Dedifferentiated amniotic fluid mesenchymal stem cell (primary cell): ENCODE measurements at regions not wholly inside any gene's neighbourhood (a gene's known extent, or its start where the extent isn't known, plus 50 kb on each side); places are given as distances from the start of the nearest gene placed in this dataset.
"Not testable (repeated sequence)": the region's sequence is repeated elsewhere in the genome, so short reads cannot be mapped to it uniquely, and the experiment has no call there.

ENCODE experiments used
- DNase-seq: peaks from one replicate; pipeline ENCODE4 v3.0.0-alpha.2; 2016; ENCODE audit errors: extremely low spot score

DNA sequence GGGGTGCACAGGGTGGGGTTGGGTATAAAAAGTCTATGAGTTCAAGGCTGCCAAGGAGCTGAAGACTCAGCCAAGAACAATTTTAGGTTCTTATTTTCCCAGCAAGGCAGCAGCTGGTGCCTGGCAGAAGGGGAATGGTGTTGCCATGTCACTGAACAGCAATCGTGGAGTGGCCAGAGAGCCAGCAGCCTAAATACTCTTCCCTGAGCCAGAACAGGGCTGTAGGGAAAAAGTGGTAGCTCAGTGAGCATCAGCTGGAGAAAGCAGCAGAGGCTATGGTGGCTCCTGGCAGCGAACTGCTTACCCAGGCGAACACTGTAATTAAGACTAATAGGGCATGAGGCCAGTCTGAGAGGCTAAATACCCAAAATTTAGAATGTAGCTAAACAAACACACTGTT, 334.9 kb downstream of the RMST start:
- DNase-seq, result no peak

DNA sequence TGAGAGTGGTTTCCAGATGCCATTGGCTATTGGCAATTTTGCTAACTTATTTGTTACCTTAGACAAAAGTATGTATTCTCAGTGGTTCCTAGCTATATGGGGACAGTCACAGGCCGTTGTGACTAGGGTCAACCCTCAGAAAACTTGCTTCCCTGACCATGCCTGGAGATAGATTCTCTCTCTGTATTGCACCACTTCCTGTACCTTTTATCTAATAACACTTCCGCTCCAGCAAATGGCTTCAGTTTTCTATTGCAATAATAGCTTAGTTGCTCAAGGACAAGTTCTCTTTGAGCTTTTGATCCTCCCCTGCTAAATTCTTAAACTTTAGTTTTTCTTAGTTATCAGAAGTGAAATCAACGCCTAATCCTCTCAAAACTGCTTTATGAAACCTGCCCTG, 338.0 kb downstream of the RMST start:
- DNase-seq, result no peak

DNA sequence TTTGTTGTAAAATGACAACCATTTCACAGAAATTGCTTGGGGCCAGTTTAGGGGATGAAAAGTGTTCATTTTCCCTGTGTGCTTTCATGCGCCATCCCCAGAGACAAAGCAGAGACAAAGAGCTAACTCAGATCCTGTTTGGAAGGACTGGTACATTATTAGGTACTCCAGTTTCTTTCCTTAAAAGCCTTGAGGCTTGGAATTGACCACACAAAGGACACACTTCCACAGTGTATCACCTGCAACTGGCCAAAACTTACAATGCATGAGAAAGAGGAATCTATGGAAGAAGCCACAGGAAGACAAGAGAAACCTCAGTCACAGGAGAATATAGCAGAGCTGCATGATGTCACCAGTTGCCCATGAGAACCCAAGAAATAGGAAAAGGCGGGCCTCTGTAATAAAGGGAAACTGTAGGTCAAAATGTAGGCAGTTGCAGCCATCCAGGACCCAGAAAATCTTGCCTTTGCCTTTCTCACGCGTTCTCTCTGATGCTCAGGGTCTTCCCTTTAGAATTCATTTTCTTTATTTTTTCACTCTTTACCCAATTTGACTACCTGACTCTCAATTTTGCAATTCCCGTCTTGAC, 339.0 kb downstream of the RMST start:
- DNase-seq, result no peak

DNA sequence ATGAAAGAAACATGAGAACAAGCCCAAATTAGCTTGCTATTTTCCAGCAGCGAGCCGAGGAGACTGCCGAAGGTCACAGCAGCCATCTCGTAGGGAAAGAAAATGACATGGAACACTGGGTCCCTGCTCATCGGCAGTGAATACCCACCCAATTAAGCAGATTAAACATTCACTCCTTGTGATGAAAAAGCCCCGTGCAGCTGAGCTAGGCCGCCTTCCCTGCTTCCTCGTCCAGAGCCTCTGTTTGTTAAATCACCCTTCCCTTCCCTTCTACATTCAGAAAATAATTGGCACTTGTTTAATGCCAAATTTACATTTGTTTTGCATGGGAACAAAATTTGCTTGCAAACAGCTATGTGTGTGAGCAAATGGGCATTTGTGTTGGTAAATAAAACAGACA, 342.5 kb downstream of the RMST start:
- no peak for DNase-seq

DNA sequence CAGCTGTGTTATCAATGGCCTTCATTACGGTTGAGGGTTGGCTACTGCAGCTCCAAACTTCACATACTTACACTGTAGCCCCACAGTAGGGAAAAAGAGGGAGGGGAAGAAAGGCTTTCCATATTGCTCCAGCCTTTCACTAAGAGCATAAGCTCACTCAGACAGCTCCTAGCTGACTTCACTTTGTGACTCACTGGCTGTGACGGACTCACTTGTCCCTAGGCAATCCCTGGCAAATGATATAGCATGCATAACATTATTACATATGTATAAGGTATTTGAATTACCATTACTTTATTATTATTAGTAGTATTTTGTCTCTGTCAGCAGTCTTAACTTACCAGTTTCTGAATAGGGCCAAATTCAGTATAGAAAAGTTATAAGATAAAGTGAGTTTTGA, 350.7 kb downstream of the RMST start:
- no peak for DNase-seq

DNA sequence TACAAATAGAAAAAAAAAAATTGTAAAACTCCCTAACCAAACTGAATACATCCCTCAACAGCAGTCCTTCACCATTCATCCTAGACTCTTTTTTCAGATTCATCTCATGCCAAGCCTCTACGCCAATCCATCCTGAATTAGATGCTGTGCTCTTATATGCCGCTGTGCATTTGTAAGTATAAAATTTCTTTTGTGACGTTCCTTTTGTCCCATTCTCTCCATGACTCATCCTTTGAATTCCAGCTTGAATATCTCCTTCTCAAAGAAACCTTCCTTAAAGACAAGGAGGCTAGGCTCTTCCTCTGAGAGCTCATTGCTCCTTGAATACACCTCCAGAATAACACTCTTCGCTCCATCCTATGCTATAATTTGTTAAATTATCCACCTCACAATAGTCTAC, 359.2 kb downstream of the RMST start:
- no peak for DNase-seq

DNA sequence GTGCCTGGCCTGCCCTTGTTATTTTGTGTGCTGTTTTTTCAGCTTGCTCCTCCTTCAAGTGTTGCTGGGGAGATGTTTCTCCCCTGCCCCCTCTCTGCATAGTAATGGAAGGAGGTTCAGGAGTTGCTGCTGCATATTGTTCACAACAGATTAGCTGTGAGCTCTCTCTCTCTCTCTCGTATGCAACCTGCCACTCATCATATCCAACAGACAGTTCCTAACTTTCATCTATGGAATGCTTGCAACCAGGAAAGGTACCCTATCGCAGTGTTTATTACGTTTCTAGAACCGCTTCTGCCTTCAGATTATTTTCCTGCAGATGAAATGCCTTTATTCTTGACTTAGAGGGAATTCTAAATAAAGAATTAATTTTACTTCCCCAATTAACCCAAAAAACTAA, 372.9 kb downstream of the RMST start:
- DNase-seq, result no peak

DNA sequence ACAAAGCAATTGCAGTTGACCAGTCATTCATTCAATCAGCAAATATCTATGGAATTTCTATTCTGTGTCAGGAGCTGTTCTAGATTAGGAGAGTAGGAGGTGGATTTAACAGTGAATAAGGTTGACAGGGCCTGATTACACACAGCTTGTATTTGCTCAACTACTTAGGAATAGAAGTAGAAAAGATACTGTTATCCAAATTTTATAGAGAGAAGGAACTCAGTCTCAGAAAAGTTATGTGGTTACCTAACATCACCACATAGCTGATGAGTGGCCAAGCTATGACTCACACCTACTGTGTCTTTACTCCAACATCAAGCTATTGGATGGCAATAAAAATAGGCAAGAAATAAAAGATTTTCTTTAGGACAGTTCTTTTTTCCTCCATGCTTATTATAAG, 374.8 kb downstream of the RMST start:
- no peak for DNase-seq

DNA sequence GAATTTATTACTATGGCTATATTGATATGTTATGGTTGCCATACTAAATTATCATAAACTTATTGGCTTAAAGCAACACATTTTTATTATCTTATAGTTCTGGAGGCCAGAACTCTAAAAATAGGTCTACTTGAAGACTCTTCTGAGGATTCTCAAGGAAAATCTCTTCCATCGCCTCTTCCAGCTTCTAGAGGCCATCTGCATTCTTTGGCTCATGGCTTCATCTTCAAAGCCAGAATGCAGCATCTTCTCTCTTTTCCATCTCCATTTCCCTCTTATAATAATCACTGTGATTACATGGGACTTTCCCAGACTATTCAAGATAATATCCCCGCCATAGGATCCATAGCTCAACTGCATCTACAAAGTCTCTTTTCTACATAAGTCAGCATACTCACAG, 385.4 kb downstream of the RMST start:
- DNase-seq, result no peak

DNA sequence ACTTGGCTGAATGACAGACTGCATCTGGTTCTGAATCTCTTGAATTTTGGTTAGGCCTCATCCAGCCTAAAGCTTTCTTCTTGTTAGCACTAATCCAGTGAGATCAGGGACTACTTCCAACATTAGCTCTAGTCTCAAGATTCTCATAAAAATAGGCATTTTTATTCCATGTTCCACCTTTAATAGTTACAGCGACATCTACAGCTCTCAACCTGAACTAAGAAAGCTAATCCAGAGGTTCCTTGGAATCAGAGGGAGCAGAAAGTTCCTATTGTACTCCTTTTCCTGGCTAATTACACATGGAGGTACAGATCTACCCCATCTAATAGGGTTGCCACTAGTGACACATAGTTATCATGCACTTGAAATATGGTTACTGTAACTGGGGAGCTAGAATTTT, 391.9 kb downstream of the RMST start:
- DNase-seq, result no peak

DNA sequence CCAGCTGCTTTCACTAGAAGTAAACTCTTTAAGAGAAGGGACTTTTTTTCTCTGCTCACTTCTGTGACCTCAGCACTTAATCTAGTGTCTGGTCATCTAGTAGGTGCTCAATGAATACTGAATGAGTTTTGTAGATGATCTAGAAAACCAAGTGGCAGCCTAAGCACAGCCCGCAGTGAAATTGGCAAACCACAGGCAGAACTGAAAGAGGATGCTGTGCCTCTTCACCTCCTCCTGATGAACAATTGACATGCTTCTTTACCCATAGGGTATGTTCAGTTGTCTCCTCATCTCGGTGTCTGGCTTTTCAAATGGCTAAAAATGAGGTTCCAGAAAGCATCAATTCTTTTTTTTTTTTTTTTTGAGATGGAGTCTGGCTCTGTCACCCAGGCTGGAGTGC, 399.5 kb downstream of the RMST start:
- no peak for DNase-seq

DNA sequence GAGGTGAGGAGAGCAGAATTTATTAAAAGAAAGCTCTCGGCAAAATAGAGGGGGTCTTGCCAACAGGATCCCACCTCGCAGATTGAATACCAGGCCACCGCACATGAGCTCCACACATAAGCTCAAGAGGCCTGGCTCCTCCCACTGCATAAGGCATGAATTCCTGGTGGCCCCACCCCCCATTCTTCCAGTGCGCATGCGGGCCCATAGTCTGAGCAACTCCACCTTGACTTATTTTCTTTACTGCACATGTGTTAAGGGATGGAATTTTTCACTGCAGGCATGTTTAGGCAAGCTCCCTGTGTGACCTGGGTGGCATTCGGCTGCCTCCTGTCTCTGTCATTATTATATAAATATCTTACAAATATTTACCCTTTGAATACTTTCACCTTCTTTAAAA, 412.5 kb downstream of the RMST start:
- DNase-seq, result no peak

DNA sequence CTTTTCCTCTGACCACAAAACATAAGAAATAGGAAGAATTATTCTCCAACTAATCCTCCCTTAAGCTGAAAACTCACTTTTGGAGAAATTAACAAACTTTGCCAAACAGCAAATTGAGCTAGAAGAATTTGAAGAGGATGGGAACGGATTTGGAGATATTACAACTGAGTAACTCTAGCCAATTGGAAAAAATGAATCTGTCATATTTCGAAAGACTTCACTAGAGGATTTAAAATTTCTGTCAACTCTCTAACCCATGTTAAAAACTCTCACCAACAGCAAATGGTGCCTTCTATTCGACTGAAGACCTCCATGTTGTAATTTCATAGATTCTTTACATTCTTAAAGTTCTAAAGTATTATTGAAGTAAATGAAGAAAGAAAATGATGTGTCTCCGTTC, 414.2 kb downstream of the RMST start:
- no peak for DNase-seq

DNA sequence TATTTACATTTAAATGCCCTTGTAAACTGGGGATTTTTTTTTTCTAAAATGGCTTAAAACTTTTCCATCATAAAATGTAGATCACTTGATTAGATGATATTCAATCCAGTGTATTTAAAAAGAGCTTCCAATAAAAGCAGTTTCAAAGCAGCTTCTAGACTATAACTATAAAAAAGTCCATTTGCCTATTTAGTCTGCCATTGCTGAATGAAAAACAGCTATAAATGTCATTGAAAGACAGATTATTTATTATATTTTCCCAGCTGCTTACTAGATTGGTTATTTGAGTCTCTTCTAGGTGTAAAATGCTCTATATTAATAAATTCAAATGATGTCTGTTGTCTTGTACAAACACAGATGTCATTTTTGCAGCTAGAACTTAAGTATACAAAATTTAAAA, 414.8 kb downstream of the RMST start:
- DNase-seq, result no peak

DNA sequence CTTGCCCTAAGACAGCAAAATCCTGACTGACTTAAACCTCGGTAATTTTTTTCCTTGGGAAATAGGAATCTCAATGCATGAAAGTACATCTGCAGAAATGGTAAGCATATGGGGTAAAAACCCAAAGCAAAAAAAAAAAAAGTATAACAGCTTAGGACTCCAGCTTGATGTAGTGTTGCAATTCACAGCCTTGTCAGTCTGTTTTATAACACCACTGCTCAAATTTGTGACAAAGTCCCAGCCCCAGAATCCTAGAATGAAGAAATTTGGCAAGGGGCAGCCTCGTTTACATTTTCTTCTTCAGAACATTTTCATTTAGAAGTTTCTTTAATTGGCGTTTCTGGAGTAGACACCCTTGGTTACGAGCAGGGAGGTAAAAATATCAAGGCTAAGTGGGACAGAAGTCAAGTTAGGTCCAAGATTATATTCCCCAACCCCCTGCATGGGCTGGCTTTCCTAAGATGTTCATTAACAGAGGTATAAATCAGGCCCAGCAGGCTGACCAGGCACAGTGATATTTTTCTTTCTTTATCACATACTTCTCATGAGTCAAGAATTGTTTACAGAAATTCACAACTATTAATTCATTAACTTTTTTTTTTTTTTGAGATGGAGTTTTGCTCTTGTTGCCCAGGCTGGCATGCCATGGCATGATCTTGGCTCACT, 424.0 kb downstream of the RMST start:
- DNase-seq, result no peak

DNA sequence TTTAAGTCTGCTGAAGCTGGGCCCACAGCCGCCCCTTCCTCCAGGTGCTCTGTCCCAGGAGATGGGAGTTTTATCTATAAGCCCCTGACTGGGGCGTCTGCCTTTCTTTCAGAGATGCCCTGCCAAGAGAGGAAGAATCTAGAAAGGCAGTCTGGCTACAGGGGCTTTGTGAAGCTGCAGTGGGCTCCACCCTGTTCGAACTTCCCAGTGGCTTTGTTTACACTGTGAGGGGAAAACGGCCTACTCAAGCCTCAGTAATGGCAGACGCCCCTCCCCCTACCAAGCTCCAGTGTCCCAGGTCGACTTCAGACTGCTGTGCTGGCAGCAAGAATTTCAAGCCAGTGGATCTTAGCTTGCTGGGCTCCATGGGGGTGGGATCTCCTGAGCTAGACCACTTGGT, 435.3 kb downstream of the RMST start:
- DNase-seq, result not testable (repeated sequence)

DNA sequence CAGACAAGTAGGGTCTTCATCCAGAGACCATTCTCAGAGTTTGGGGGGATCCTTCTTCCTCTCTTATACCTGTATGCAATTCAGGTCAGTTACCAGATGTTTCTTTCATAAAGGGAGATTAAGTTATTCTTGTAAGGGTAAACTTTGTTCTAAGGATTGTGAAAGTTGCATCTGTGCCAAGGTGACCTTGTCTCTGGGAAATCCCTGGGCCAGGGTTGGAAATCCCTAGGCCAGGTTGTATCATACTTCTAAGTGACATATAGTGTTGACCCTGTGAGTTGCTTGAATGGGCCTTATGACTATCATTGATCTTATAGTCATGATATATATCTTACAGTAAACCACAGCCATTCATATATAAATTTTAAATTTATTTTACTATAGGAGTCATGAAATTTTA, 436.9 kb downstream of the RMST start:
- no peak for DNase-seq

DNA sequence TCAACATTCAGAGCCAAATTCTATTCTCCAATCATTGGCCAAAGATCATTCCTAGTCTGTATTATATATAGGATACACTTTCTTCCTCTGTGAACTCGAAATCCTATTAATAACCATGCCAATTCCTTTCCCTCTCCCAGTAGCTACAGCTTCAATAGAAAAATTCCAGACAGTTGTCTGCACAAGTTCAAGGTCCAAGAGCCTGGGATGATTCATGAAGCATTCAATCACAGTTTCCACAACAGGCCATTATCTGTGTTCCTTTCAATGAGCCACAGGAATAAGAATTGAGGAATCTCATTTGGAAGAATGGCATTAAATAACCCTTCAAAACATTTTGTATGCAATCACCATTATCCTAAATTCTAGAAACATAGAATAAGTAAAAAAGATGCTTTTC, 437.4 kb downstream of the RMST start:
- DNase-seq, result no peak

DNA sequence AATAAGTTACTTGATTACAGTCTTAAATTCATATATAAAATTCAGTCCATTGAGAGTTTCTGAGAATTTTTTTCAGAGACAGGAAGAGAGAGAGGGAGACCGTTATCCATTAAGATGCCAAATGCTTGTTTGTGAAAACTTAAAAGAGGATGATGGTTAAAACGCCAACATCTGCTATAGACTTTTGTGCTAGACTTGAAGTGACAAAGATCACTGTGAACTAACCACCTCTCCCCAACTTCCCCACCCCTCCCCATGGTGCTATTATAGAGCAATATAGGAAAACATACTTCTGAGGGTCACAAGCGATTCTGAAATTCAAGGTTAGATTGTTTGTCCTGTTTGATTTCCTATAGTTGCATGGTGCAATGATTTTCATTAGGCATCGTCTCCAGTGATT, 440.8 kb downstream of the RMST start:
- DNase-seq, result no peak

DNA sequence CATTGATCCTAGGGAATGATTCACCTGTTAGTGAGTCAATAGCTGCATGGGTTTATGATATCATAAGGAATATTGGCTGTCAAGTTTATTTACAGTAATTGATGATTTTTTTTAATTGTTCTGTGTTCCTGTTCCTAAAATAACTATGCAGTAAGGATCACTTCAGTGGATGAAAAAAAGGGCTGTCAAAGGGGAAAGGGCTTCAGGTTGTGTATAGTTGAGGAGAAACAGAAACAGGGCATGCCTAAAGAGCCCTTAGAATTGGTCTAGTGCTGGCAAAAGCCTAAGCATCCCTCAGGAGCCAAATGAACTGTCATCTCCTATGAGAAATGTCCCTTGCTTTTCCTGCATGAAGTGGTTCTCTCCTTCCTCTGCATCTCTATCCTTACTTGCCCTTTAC, 444.9 kb downstream of the RMST start:
- DNase-seq, result no peak

DNA sequence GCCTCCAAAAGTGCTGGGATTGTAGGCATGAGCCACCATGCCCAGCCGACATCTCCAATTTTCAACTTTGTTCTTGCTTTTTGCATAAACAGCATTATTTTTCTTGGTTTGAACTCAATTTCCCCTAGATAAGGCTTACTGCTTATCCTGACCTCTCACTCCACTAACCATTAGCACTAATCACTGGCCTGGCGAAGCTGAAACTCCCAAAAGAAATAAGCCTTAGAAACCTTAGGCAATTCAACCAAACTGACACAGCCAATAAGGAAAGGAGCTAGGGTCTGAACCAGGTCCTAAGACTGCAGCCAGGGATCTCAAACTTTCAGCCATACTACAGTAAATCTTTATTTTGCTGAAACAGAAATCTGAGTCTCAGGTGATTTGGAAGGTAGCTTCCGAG, 448.0 kb downstream of the RMST start:
- no peak for DNase-seq

DNA sequence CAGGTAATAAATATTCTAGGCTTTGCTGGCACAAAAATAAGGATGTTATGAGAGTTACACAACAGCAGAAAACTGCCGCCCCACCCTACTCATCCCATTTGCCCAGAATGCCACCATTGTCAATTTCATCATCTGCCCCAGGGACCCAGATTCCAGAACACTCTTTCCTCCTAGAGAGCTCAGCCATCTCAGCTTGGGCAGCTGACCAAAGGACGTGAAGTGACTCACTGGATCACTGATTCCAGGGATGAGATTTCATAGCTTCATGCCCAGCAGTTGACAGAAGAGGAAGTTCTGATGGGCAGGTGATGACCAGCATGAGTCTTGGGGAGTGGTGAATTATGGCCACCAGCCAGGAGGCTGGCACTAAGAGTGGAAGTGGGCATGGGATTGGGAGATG, 450.3 kb downstream of the RMST start:
- no peak for DNase-seq

DNA sequence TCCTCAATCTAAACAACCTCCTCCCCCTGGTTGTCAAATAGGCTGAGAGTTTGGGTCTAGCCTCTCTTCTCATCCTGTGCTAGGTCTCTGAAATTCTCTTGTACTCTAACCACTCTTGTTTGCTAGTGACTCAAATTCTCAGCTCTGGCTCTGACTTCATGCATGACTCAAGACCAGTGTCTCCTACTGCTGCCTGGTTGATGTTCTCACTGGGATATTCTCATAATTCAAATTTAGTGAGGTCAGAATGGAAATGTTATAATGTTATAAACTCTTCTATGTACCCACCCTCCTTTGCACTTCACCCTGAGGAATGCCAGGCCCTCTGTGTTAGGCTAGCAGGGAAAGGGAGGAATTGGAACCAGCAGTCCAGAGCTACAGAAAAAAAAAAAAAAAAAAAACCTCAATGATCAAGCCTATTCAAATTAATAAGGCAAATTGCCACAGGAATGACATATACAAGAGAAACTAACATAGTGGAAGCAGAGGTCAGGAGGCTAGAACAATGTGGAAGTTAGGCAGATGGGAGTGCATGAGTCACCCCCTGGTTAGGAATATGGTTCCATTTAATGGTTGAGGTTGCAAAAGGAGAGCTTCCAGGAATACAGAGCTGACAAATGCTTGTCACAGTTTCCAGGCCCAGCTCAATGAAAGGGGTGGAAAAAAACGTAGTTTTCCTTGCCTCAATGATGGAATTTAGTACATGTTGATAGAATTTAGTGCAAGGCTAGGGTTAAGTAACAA, 459.5 kb downstream of the RMST start:
- DNase-seq, result no peak

DNA sequence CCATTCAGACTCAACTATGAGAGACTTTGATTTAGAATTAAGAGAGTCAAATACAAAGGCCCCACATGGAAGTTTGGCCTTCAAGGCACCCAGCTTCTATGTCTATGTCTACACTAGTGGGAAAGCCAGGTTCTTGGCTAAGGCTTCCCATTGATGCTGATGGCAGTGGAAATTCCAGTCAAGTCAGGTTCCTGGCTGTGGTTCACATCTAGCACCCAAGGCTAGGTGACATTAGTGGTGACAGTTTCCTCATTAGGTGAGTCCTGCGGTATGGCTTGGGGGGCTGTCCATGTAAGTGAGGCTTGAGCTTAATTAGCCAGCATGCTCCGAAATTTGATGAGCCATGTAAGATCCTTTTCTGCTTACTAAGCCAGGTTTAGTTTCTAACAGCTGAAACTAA, 460.9 kb downstream of the RMST start:
- no peak for DNase-seq
